Pons (tissue), 1 donor: ENCODE measurements at regions not wholly inside any gene's neighbourhood (a gene's known extent, or its start where the extent isn't known, plus 50 kb on each side); places are given as distances from the start of the nearest gene placed in this dataset.
A peak's percentile ranks its signal among the peaks of the same experiment; 100 is the strongest.

Source experiments
- DNase-seq: peaks from one replicate; pipeline ENCODE4 v3.0.0-alpha.2; 2016; ENCODE audit warnings: low spot score

DNA sequence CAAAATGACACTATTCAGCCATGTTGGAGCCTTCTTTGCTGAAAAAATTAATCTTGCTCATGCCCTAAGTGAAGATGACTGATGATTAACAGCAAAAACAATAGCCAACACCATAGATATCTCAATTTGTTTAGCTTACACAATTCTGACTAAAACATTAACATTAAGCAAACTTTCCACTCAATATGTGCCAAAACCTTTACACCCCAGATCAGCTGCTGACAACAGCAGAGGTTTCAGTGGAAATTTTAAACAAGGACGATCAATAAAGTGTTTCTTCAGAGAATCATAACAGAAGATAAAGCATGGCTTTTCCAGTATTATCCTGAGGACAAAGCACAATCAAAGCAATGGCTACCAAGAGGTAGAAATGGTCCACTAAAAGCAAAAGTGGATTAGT, 254.4 kb upstream of the GRAMD2B start:
- no peak for DNase-seq

DNA sequence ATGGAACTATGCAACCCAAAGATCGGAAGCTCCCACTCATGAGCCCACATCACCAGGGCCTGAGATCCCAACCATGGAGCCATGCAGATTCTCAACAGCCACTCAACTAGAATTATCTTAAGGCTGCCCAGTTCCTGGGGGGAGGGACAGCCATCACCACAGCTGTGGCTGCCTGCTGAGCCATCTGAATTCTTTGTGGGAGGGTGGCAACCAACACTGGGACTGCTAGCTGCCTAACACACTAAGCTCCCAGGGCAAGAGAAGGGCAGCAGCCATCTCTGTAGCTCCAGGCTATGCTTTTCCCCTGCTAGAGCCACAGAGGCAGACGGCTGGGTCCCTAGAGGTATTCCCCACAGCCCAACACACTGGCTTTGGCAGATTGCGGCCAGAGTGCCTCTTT, 251.3 kb upstream of the GRAMD2B start:
- no peak for DNase-seq

DNA sequence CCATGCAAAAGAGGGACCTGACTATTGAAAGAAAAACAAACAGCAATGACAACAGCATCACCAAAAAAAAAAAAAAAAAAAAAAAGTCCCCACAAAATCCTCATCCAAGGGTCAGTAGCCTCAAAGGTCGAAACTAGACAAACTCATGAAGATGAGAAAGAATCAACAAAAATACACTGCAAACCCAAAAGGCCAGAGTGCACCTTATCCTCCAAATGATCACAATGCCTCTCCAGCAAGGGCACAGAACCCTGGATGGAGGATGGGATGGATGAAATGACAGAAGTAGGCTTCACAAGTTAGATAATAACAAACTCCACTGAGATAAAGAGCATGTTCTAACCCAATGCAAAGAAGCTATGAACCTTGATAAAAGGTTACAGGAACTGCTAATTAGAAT, 250.4 kb upstream of the GRAMD2B start:
- no peak for DNase-seq

DNA sequence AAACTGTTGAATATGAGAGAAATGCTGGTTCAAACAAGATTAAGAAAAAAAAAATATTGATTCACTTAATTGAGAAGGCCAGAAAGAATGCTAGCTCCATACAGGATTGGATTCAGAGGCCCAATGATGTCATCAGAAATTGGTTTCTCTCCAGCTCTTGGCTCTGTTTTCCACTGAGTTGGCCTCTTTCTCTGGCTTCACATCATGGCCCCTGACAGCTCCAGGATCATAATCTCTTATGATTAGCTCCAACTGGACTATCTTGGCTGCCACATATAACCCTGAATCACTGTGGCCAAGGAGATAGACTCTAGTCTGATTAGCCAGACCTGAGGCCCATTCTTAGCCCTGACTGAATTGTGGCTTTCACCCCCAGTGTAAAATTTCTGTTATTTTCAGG, 244.7 kb upstream of the GRAMD2B start:
- peak; percentile 19 for DNase-seq

DNA sequence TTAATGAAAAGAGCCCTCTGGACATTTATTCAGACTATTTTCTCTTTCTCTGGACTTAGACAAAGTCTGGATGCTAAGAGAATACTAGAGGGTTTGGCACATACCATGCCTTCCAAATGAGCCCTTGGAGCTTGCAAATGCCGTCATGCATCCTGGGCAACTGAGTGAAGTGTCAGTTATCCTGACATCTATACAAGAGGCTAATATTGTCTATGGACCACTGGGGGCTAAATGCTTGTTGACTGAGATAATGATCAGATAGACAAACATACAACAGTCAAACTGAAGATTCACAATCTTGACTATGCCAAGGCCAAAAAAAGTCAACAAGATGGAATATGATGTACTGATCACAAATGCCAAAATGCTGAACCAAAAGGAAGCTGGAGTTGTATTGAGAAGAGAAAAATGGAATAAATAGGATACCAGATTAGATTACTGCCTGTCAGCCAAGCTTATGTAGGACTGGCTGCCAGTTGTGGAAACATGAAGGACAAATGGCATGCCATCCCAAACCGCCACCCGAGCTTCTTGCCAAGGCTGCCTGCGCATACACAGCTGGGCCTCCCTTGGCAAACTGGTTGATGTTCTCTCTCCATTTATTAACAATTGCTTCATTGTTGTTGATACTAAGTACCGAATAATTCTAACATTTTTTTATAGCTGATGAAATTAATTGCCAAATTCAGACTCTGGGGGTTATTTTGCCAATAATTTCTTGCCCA, 240.1 kb upstream of the GRAMD2B start:
- peak; percentile 78 for DNase-seq

DNA sequence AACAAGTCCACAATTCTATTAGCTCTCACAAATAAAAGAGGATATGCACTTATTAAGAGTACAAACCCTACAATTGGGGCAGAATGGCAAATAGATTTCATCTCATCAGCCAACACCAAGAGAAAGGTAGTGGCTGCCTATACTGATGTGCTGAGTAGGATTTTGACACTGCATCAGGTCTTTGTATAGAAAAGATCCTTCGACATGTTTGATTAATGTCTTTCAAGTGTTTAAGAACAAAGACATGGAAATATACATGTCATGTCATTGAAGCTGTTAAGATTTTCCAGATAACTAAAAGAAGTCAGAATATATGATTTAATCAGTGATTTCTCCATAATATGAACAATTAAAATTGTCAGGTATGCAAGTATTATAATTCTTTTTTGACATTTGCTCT, 238.7 kb upstream of the GRAMD2B start:
- no peak for DNase-seq

DNA sequence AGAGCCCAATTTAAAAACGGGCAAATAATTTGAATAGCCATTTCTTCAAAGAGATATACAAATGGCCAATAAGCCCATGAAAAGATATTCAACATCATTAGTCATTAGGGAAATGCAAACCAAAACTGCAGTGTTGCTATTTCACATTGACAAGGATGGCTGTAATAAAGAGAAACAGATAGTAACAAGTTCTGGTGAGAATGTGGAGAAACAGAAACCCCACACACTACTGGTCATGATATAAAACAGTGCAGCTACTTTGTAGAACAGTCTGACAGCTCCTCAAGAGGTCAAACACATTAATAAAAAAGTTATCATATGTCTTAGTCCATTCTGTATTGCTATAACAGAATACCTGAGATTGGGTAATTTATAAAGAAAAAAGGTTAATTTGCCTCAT, 237.0 kb upstream of the GRAMD2B start:
- no peak for DNase-seq

DNA sequence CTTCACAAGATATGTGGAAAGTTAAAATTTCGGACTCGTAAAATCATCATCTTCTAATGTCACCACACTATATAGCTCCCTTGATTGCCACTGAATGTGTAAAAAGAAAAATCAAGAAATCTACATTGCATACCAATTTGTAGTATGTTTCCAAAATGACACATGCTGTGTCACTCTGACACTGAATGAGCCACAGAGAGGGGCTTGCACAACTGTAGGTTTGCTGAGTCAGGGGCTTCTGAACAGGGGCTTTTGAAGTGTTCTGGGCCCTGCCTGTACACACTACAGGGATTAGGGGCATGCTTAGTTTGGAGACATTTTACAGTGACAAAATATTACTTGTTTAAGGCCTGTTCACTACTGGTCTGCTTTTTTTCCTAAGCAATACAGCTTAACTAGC, 234.4 kb upstream of the GRAMD2B start:
- no peak for DNase-seq

DNA sequence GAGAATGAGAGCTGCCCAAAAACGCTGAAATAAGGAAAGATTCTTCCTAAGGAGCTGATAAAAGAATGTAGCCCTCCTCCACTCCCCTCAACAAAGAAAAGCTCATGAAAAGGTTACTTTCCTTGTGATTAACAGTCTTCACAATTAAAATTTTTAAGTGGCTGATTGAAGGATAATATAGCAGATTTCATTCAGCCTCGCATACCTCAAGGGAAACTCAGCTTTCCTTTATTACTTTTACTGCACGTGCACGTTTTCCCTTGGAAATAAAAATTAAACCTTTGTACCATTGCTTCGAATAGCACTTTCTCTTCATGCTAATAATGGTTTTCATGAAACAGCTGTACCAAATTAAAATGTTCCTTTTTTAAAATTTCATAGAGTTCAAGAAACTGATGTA, 234.0 kb upstream of the GRAMD2B start:
- DNase-seq: no peak

DNA sequence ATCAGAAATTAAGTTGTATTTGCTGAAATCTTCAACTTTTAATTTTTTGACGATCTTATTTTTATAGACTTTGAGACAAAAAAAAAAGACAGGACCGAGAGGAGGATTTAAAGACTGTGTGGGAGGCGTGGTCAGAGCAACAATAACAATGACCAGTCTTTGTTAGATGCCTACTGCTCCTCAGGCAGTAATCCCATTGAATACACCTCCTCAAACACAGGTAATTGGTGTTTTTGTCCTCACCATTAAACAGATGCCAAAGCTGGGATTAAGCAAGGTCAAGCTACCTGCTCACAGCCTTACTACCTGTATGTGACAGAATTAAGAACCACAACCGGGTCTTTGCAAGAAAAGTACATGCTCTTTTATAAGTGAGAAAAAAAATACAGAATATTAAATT, 233.3 kb upstream of the GRAMD2B start:
- DNase-seq: no peak

DNA sequence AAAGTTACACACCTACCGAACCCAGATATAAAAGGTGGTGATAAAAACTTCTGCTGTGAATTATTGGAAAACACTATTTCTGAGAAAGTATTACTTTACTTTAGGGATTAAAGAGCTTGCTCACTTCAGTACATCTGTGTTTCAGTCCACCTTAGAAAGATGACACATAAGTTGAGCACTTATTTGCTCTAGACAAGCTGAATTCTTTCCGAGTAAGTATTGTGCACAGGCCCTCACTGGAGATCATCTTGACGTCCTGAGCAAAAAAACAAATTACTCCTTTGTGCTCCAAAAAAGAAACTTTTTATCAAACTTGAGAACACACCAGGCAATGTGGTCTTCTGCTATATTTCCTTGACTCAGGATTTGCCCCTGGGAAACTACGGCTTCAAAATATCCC, 231.0 kb upstream of the GRAMD2B start:
- no peak for DNase-seq

DNA sequence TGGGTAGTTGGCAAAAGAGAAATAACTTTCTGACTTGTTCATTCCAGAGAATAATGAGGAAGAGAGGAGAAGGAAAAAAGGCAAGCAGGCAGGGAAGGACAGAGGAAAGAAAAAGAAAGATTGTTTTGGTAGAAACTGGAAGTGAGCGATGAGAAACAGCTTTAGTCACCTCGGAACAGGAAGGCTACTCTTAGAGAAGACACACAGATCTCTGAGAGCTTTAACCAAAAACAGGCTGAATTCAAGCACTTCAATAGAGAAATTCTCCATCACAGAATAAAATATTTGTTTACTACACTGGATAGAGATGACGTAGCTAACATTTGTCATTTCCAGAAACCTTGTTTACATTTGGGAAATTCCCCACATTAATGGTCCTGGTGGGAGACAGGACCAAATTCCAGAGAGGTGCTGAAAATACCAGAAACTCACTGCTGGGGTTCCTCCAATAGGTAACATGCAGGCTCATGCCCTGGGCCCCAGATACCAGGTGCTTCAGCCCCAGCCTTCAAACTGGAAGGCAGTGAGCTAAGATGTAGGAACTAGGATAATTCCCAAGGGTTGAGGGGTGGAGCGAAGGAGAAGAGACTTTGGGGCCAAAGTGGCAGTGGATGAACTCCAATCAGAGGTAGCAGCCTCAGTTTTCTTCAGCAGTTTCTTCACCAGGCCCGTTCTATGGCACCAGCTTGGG, 227.7 kb upstream of the GRAMD2B start:
- no peak for DNase-seq

DNA sequence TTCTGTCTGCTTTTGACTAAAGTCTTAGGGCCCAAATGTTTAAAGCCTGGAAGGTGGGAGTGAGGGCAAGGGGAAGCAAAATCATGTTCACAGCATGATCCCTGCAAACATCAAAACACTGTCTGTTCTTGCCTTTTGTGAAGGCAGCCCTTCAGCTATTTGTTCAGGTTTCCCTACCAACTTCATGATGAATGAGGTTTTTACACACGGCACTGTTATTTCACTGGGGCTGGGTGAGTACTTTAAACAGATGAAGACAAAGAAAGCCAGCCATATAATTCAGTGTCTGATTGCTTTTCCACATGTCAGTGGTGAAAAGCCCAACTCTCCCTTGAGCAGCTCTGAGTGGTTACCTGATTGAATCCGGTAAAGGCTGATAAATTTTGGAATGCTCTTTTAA, 224.7 kb upstream of the GRAMD2B start:
- DNase-seq: no peak

DNA sequence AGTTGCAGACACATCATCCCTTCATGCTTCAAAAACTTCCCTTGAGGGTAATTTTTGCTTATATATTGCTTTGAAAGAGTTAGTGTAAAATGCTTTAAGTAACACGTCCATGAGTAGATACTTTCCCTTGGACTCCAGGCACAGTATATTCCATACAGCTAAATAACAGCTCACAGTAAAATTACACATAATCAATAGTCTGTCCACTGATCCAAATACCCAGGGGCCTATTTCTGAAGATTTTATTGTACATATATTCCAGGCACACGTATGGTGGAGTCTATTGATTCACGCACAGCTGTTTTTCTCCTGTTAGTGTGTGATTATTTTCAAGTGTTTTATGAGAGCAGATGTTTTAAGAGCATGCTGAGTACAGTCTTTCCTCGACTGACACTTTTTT, 223.7 kb upstream of the GRAMD2B start:
- DNase-seq: no peak

DNA sequence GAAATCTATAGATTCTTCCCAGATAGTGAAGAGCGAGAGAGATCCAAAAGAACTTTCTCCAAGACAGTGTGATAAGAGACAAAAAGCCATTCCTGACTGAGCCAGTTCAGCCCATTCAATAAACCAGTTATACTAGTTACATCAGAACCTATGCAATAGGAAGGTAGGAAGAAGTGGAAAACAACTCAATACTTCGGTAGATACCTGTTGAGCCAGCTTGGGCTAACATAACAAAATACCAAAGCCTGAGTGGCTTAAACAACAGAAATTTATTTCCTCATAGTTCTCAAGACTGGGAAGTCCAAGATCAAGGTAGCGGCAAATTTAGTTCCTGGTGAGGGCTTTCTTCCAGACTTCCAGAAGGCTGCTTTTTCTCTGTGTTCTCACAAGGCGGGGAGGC, 214.5 kb upstream of the GRAMD2B start:
- DNase-seq: no peak

DNA sequence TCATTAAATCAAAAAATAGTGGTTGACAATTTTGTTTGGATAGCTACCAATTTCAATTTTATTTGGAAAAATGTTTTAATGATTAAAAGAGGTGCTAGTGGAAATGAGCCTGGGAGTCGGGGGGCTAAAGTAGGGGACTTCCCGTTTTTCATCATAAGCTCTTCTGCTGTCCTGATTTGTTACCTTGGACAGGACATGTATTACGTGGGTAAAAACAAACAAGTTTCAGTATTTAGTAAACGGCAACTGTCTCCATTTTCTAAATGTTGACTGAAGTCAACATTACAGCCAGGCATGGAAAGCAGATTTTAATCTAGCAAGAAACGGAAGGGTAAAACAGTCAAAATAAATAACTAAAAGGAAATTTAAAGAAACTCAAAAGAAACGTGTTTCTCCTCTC, 212.3 kb upstream of the GRAMD2B start:
- no peak for DNase-seq

DNA sequence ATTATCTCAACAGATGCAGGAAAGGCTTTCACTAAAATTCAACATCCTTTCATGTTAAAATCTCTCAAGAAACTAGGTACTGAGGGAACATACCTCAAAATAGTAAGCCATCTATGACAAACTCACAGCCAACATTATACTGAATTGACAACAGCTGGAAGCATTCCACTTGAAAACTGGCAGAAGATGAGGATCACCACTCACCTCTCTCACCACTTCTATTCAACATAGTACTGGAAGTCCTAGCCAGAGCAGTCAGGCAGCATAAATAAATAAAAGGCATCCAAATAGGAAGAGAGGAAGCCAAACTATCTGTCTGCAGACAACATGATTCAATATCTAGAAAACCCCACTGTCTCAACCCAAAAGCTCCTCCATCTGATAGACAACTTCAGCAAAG, 203.6 kb upstream of the GRAMD2B start:
- peak; percentile 6 for DNase-seq

DNA sequence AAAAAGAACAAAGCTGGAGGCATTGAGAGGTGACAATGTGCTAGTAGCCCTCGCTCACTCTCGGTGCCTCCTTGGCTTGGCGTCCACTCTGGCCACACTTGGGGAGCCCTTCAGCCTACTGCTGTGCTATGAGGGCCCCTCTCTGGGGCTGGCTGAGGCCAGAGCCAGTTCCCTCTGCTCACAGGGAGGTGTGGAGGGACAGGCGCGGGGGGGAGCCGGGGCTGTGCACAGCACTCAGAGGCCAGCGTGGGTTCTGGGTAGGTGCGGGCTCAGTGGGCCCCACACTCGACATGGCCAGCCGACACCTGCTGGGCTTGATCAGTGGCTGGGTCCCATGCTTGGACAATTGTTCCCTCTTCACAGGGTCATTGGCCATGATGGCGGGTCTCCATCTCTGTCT, 202.5 kb upstream of the GRAMD2B start:
- DNase-seq: no peak

DNA sequence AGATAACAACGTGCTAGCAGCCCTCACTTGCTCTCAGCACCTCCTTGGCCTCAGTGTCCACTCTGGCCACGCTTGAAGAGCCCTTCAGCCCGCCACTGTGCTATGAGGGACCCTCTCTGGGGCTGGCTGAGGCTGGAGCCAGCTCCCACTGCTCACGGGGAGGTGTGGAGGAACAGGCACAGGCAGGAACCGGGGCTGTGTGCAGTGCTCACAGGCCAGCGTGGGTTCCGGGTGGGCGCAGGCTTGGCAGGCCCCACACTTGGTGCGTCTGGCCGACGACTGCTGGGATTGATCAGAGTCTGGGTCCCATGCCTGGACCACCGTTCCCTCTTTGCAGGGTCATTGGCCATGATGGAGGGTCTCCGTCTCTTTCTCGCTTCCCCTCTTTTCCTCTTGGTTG, 194.3 kb upstream of the GRAMD2B start:
- no peak for DNase-seq

DNA sequence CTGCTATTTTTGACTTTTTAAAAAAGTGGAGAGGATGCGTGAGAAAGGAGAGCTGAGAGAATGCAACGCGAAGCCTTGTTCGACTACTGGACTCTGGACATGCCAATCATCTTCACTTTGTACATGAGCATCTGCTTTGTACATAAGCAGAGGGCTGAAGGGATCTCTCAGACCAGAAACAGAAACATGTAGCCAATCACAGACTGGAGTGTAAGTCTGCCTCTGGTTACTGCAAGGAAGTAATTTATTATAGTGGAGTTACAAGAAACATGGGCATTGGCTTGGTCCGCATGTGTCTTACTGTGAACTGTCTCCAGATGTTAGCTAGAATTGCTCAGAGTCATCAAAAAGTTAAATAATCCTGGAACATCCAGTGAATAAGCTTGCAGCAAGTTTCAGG, 190.0 kb upstream of the GRAMD2B start:
- DNase-seq: no peak

DNA sequence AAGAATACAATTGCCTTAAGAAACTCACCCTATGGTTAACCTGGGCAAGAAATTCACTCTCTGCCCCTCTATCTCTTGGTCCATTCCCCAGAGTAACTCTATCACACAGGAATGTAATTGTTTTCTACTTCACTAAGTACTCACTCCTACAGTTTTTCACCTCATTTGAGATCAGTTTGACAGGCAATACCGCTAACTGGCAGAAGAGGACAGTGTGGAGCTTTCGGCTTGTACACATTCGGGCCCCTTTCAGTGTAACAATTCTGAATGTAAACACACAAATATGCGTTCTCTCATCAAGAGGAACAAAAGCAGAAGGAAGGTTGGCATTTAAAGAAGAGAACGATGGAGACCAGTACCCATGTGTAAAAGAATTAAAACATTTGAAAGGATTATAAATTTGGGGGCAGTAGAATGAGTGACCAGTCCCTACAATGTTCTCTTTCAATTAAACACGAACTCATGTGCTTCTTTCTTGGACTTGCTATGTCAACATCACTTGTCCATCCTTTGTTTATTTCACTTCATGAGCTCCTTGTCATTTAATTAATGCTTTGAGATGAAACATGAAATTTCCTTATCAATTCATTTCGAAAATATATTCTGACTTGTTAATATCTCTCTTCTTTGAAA, 188.5 kb upstream of the GRAMD2B start:
- peak; percentile 29 for DNase-seq

DNA sequence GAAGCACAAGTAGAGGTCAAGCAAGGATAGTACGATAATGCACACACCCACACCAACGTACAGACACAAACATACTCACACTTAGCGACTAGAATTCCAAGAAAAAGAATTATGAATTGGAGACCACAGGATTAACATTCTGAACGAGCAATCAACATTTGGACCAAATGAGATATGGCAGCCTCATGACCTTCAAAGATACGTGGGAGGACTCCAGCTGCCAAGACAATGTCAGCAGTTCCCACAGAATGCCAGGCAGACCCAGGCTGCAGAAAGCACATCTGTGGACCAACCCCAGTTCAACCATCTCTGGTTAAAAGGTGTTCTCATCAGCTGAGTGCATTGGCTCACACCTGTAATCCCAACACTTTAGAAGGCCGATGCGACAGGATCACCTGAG, 187.6 kb upstream of the GRAMD2B start:
- no peak for DNase-seq

DNA sequence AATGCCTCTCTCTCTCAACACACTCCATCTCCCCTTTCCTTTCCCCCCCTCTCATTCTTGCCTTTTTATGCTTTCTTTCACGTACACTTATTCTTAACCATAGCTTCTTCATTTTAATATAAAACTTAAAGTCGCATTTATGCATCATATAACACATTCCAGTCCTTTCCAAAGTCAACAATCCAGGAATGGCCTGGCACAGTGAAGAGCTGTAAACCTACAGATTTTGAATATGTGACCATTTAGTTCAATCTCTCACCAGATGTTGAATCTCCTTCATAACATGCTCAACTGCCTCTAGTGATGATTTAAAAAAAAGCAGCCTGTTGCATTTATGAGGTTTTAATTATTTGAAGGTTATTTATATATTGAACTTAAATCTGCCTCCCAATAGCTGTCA, 186.2 kb upstream of the GRAMD2B start:
- DNase-seq: no peak

DNA sequence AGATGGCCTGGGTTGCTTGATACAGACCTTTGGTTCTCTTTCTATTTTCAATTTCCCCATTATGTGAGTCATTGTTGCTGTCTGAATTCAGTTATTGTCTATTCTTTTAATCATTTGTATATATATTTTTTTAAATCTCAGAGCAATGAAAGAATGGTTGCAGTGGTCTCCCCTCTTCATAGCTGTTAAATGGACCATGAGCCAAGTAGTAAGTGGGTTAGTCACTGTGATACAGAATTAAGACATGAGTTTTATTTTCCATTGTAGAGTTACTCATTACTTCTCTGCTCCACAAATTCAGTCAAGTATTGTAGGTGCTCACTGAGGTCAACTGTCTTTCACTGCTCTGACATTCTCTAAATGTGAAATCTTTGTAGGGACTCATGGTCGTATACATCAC, 174.6 kb upstream of the GRAMD2B start:
- no peak for DNase-seq
